CD4-positive, alpha-beta T cell treated with Interleukin-1 beta for 1 hour (primary cell): ENCODE measurements at regions not wholly inside any gene's neighbourhood (a gene's known extent, or its start where the extent isn't known, plus 50 kb on each side); places are given as distances from the start of the nearest gene placed in this dataset.

Experiments
- DNase-seq, 2 donors: peaks; one replicate each; pipeline ENCODE4 v3.0.0-alpha.2; 2020 to 2022

DNA sequence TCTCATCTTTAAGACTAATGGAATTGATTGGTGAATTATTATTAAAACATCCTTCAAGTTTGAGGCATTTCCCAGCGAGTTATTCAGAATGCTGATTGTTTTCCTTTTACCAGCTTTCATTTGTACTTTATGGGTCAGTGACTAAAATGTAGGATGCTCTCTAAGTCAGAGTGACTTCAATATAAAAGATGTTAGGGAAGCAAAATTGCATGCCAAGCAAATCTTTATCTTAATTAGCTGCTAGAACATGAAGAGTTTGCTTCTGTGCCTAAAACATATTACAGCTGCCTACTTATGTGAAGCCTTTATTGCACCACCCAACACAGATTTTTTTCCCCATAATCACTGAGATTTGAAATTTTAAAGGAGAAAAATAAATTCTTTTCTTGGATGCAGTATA lies 79.8 kb upstream of the CYYR1 start:
- DNase-seq: no peak

DNA sequence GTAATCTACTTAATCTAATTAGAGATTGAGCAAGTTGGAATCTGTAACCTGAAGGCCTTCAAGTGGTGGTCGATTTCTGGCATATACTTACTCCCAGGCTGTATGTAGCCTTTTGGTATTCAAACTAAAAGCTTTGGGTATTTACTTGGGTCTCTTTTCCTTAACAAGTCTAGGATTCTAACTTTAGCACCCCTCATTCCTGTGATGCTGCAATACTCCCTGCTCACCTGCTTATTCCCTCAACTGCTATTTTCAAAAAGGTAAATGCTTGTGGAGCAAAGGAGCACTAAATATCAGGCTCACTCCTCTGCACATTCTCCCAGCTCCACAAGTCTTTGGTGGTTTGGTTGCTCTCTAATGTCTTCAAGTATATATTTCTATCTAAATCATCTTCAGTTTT lies 68.0 kb upstream of the CYYR1 start:
- no peak for DNase-seq

DNA sequence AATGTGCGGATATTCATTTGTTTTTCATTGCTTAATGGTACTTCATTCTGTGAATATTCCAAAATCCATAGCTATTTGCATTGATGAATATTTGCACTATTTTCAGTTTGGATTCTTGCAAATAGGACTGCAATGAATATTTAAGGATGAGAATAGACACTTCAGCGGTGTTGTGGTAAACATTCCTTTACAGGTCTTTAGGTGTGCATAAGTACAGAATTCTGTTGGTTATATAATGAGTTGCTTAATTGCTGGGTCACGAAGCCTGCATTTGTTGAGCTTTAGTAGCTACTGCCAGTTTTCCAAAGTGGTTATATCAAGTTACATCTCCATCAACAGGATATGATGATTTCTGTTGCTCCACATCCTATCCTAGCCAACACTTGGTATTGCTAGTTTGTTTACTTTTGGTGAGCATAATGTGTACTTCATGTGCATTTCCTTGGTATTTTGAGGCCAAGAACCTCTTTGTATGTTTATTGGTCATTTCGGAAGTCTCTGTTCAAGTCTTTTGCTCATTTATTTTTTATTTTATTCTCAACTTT lies 64.2 kb upstream of the CYYR1 start:
- DNase-seq: no peak

DNA sequence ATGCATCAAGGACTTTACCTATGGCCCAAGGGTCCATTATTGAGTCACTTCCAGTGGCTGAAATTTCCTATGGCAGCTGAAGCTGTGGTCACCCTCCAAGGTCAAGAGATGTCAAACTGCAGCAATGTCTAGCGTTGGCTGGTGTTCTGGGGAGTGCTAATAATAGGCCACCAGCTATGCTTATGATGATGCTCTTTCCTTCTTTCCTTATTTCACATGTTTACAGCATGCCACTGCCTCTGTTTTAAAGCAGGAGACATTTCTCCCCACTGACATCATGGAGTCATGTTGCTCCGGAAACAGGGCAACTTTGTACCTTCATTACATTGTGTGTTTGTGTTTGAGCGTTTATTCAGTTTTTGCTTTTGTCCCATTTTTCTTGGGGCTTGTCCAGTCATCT lies 62.6 kb upstream of the CYYR1 start:
- DNase-seq: no peak

DNA sequence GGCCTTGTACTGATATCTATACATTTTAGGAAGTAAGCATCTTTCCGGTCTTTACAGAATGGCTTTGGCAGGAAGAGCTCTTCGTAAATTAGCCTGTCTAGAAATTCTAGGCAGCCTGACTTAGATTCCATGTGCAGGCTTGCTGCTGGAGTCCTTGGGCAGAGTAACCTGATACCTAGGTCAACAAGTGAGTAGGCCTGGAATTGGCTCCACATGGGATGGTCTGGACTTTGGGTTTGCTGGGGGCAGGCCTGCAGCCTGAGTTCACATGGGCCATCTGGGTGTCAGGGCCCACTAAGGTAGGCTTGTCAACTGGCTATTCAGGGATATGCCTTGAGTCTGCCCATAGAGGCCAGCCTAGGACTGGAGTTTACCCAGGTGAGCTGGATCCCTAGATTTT lies 59.6 kb upstream of the CYYR1 start:
- no peak for DNase-seq

DNA sequence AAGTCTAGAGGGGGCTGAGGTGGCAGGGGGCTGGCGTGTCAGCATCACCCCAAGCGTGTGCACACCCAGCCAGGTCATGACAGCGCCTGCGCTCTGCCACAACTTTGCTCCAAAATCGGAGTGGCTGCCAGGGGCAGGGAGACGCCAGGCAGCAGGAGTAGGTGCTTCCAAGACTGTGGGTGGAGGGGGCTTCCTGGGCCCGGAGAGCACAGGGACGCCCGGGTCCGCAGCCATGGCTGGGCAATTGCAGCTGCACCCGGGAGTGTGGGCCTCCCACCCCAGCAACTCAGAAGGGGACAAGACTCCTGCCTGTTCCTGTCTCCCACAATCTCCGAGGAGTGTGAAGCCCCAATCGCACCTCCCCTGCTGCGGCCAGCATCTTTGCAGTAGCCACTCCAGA lies 53.1 kb upstream of the CYYR1 start:
- no peak for DNase-seq

DNA sequence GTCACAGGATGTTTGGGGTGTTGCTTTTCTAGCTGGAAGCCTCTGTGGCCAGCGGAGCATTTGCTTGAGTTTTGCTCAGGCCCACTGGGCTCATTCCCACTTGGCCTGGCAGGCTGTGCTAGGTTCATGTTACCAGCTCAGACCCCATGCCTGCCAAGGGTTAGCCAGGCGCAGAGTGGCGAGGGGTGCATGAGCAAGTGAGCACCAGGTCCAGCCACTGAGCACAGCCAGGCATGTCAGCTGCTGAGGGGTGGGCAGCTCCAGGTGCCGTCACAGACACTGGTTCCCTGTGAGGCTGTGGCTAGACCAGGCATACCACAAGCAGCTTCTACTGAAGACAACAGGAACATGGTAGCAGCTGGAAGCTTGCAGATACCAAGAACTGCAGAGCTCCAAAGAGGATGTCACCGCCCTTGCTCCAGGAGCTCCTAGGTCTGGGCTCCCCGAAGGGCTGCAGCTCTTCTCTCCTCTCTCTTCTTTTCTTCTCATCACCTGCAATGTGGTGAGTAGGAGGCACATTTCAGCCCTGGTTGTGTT lies 52.0 kb upstream of the CYYR1 start:
- no peak for DNase-seq
